ENCODE measurements at regions not wholly inside any gene's neighbourhood (a gene's known extent, or its start where the extent isn't known, plus 50 kb on each side); places are given as distances from the start of the nearest gene placed in this dataset.

DNA sequence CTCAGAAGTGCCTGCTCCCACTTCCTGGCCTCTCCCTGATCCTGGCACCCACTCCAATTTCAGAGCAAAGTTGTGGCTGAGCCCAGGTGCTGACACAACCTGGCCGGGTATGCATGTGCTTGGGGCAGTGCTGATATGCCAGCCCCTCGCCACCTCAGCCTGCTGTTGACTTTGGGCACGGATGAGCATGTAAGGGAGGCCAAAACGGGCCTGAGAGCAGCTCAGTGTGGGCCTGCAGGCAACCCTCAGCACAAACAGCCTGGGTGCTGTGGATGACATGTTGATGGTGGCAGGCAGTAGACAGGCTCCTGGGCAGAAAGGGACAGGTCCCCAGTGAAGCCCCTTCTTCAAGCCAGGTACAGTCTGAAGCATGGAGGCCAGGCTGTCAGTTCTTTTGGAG lies 553.6 kb upstream of the FSIP2 start:
- H2AFZ ChIP-seq (ENCODE audit: low read depth, low read length): no peak overlapping the region
- H3K9ac ChIP-seq (replicated peaks; ENCODE audit: extremely low read depth, insufficient read depth, low read length): no peak overlapping the region
- H3K27me3 ChIP-seq (ENCODE audit: control insufficient read depth in 2 of 2, insufficient read depth in 2 of 2, low read length in 2 of 2): no peaks in the 10 kb centered on the region
- CTCF ChIA-PET: no interaction called here
- H3K4me1 ChIP-seq (ENCODE audit: control insufficient read depth, extremely low read depth, insufficient read depth, low read length): no peaks in the 10 kb centered on the region
- no peak for DNase-seq (ENCODE audit: low read depth, low spot score)
- TF ChIP-seq MYC (IDR thresholded peaks at IDR 0.05; ENCODE audit: low read depth, low read length) (no peak), POLR2AphosphoS5 (IDR thresholded peaks at IDR 0.05; ENCODE audit: insufficient read depth, low read depth, low read length) (no peak), EZH2 (IDR thresholded peaks at IDR 0.05; ENCODE audit: borderline replicate concordance, low read depth, low read length, severe bottlenecking) (no peak), JUN (IDR thresholded peaks at IDR 0.05; ENCODE audit: borderline replicate concordance, insufficient read depth, insufficient read length, low read depth) (no peak)
- POLR2A ChIA-PET: no interaction called here
- H3K36me3 ChIP-seq (ENCODE audit: control insufficient read depth in 2 of 2, extremely low read depth in 1 of 2, insufficient read depth in 2 of 2, low read length in 2 of 2): no peaks in the 10 kb centered on the region
- no peak overlapping the region for H3K4me3 ChIP-seq (replicated peaks in 1 of 3; ENCODE audit: insufficient read depth in 1 of 3, low read depth in 1 of 3, low read length in 3 of 3)
- H4K20me1 ChIP-seq (replicated peaks; ENCODE audit: control insufficient read depth, extremely low read depth, insufficient read depth, low read length): no peaks in the 10 kb centered on the region
- dilution Hi-C loops (cut with MboI; ENCODE audit: extremely low pct_ligation_motif_present, low sequenced_read_pairs) (no loop called here), intact Hi-C loops (cut with micrococcal nuclease) (no loop called here)
- H3K9me1 ChIP-seq (replicated peaks; ENCODE audit: control insufficient read depth, extremely low read depth, insufficient read depth, low read length): no peaks in the 10 kb centered on the region
- peaks cover 2% of the 10 kb centered on the region for H3K9me3 ChIP-seq (replicated peaks; ENCODE audit: control insufficient read depth, insufficient read depth, low read length)
- H3K79me2 ChIP-seq (ENCODE audit: control insufficient read depth, insufficient read depth, low read length): no peaks in the 10 kb centered on the region
- BruUV-seq (replicated peaks): no TSS peak
- H3K4me2 ChIP-seq (ENCODE audit: insufficient read depth, low read length): no peak overlapping the region
- no peak for FAIRE-seq
- no peak overlapping the region for H3K27ac ChIP-seq (ENCODE audit: insufficient read depth, low read depth, low read length)

DNA sequence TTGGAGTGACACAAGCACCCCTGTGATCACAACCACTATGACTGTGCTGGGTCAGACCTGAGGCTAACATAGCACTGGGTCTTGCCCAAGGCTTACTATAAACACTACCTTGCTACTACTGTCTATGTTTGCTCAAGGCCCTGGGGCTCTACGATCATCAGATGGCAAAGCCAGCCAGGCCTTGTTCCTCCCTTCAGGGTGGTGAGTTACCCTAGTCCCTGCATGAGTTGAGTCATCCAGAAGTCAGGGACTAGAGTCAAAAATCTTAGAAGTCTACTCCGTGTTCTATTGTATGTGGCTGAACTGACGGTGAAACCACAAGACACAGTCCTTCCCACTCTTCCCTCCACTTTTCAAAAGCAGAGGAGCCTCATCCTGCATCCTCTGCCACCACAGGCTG lies 551.2 kb upstream of the FSIP2 start:
- no TSS peak for BruUV-seq (replicated peaks)
- ChIA-PET POLR2A (no interaction called here), CTCF (no interaction called here)
- intact Hi-C loops (cut with micrococcal nuclease) (no loop called here), dilution Hi-C loops (cut with MboI; ENCODE audit: extremely low pct_ligation_motif_present, low sequenced_read_pairs) (no loop called here)
- no peak for TF ChIP-seq EZH2 (IDR thresholded peaks at IDR 0.05; ENCODE audit: borderline replicate concordance, low read depth, low read length, severe bottlenecking)
- TF ChIP-seq, protein P1, sequence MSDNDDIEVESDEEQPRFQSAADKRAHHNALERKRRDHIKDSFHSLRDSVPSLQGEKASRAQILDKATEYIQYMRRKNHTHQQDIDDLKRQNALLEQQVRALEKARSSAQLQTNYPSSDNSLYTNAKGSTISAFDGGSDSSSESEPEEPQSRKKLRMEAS (IDR thresholded peaks at IDR 0.05; ENCODE audit: insufficient read depth, insufficient read length): no peak
- TF ChIP-seq GATA2 (IDR thresholded peaks at IDR 0.05; ENCODE audit: insufficient read depth, insufficient read length, low read depth, low read length): no peak
- no peak for TF ChIP-seq JUN (IDR thresholded peaks at IDR 0.05; ENCODE audit: borderline replicate concordance, insufficient read depth, insufficient read length, low read depth)
- no peak for TF ChIP-seq POLR2AphosphoS5 (IDR thresholded peaks at IDR 0.05; ENCODE audit: insufficient read depth, low read depth, low read length)
- no peak for TF ChIP-seq MYC (IDR thresholded peaks at IDR 0.05; ENCODE audit: low read depth, low read length)
- TF ChIP-seq, protein P2, sequence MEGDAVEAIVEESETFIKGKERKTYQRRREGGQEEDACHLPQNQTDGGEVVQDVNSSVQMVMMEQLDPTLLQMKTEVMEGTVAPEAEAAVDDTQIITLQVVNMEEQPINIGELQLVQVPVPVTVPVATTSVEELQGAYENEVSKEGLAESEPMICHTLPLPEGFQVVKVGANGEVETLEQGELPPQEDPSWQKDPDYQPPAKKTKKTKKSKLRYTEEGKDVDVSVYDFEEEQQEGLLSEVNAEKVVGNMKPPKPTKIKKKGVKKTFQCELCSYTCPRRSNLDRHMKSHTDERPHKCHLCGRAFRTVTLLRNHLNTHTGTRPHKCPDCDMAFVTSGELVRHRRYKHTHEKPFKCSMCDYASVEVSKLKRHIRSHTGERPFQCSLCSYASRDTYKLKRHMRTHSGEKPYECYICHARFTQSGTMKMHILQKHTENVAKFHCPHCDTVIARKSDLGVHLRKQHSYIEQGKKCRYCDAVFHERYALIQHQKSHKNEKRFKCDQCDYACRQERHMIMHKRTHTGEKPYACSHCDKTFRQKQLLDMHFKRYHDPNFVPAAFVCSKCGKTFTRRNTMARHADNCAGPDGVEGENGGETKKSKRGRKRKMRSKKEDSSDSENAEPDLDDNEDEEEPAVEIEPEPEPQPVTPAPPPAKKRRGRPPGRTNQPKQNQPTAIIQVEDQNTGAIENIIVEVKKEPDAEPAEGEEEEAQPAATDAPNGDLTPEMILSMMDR (IDR thresholded peaks at IDR 0.05; ENCODE audit: extremely low read depth in 1 of 2, insufficient read depth in 1 of 2, low read depth in 1 of 2, low read length in 2 of 2): no peak
- no peak for TF ChIP-seq POLR2A (IDR thresholded peaks at IDR 0.05; ENCODE audit: low read depth, low read length)
- TF ChIP-seq FOS (IDR thresholded peaks at IDR 0.05; ENCODE audit: borderline replicate concordance, insufficient read depth, low read length): no peak
- Histone ChIP-seq H3K4me1 (ENCODE audit: control insufficient read depth, extremely low read depth, insufficient read depth, low read length) (no peaks in the 10 kb centered on the region), H3K9me3 (replicated peaks; ENCODE audit: control insufficient read depth, insufficient read depth, low read length) (peaks cover 2% of the 10 kb centered on the region), H3K9me1 (replicated peaks; ENCODE audit: control insufficient read depth, extremely low read depth, insufficient read depth, low read length) (no peaks in the 10 kb centered on the region), H3K36me3 (ENCODE audit: control insufficient read depth in 2 of 2, extremely low read depth in 1 of 2, insufficient read depth in 2 of 2, low read length in 2 of 2) (no peaks in the 10 kb centered on the region), H4K20me1 (replicated peaks; ENCODE audit: control insufficient read depth, extremely low read depth, insufficient read depth, low read length) (no peaks in the 10 kb centered on the region), H3K9ac (replicated peaks; ENCODE audit: extremely low read depth, insufficient read depth, low read length) (no peak overlapping the region), H3K4me2 (ENCODE audit: insufficient read depth, low read length) (no peak overlapping the region), H3K4me3 (replicated peaks in 1 of 3; ENCODE audit: insufficient read depth in 1 of 3, low read depth in 1 of 3, low read length in 3 of 3) (no peak overlapping the region), H3K79me2 (ENCODE audit: control insufficient read depth, insufficient read depth, low read length) (no peaks in the 10 kb centered on the region), H2AFZ (ENCODE audit: low read depth, low read length) (no peak overlapping the region), H3K27ac (ENCODE audit: insufficient read depth, low read depth, low read length) (no peak overlapping the region), H3K27me3 (ENCODE audit: control insufficient read depth in 2 of 2, insufficient read depth in 2 of 2, low read length in 2 of 2) (no peaks in the 10 kb centered on the region)
- DNase-seq (ENCODE audit: low read depth, low spot score): no peak
- FAIRE-seq: no peak

Measured in endothelial cell of umbilical vein (primary cell).